HT1080 (cell line): ENCODE measurements at regions not wholly inside any gene's neighbourhood (a gene's known extent, or its start where the extent isn't known, plus 50 kb on each side); places are given as distances from the start of the nearest gene placed in this dataset.
"Not testable (repeated sequence)": the region's sequence is repeated elsewhere in the genome, so short reads cannot be mapped to it uniquely, and the experiment has no call there.

ENCODE experiments used
- DNase-seq: peaks from one replicate; pipeline ENCODE4 v3.0.0-alpha.2; 2015; ENCODE audit warnings: low read depth

- DNase-seq, result no peak
These were observed 407.0 kb upstream of the TOM1L1 start for GRCh38 chr17:54493691-54494090.

- DNase-seq, result no peak
These were observed 405.6 kb upstream of the TOM1L1 start for GRCh38 chr17:54494721-54495715.

DNA sequence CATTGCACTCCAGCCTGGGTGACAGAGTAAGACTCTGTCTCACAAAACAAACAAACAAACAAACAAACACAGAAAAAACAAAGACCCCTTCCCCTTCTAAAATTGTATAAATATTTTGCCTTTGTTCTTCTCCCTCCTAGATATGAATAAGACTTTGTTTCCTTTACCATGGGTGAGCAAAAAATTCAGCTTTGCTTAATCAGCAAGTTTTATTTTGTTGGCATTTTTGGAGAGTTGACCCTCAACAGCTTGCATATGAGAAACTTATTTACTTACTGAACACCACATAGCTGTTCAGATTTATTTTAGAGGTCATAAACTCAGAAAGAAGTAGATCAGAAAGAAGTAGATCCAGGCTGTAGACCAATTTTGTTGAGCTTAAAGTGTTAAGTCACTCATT, 395.2 kb upstream of the TOM1L1 start:
- DNase-seq, result no peak

DNA sequence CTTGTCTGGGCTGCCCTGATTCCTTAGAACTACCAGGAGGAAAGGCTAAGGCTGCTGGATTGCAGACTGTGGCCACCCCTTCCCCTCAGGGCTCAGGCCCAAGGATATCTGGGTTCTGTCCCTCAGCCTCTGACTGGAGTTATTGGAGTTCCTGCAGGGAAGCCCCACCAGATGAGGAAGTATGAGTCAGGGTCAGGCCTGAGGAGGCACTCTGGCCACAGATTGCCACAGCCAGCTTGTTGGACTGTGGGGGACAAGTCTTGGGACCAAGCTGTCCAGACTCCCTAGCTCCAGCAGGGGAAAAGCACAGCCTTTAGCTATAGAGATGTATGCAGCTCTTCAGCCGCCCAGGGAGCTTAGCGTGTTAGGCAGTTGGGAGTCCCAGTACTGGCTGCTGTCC, 381.9 kb upstream of the TOM1L1 start:
- peak; percentile 15 for DNase-seq

- DNase-seq, result no peak
These were observed 379.5 kb upstream of the TOM1L1 start for GRCh38 chr17:54521137-54521536.

DNA sequence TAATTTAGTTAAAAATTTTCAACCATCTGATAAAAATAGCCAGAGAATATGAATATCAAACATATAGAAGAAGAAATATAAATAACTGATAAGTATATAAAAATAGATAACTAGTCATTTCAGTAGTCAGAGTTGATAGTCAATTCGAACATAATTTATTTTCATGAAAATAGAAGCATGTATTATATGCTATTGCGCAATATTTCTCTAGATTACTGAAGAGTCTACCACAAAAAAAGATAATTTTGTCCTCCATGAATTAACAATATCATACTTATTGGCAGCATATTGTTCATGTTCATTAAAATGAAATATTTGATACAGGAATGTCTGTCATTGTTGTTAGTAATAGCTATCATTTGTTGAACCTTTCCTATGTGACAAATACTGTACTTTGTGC, 376.2 kb upstream of the TOM1L1 start:
- no peak for DNase-seq

DNA sequence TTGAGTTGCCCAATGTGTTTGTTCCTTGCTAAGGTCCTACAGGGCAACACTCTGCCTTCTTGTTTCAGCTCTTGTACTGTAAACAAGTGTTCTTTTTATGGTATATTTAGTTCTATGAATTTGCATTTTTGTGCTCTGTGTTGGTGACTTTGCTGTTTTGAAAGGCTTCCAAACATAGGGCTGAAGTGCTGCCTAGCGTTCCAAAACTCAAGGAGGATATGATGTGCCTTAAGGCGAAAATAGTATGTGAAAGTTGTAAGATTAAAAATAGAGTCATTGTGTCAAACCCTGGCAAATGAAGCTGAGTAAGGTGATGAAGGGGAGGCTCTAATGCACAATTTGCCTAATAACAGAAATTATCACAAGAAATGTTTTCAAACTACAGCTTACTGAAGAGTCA, 372.7 kb upstream of the TOM1L1 start:
- no peak for DNase-seq

GRCh38 chr17:54530398-54530797, 370.3 kb upstream of the TOM1L1 start:
- DNase-seq, result no peak

- no peak for DNase-seq
These were observed 364.3 kb upstream of the TOM1L1 start for GRCh38 chr17:54536306-54536705.

GRCh38 chr17:54537656-54538055, 363.0 kb upstream of the TOM1L1 start:
- DNase-seq, result no peak

- DNase-seq, result peak; percentile 1
These were observed 356.4 kb upstream of the TOM1L1 start for GRCh38 chr17:54544249-54544648.

- DNase-seq, result no peak
These were observed 340.8 kb upstream of the TOM1L1 start for GRCh38 chr17:54559883-54560282.

DNA sequence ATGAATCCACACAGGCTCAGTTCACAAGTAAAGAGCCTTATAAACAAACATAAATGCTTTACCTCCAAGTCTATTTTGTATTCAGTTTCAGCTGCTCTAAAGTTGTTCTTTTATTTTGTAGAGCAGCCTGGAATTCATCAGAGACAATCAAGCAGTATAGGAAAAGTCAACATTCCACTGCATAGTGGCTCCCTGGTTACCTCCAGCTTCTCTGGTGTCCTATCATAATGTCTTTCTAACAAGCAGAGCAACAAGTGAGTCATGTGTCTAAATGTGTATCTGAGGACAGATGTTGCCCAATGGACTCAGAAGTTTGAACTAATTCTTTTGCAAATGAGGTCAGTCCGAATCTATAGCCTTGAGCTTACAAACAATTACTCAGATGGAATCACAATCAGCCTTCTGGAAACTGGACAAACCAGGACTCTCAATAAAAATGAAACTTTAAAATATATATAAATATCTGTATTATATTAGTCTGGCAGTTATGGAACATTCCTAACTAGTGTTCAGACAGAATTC, 292.0 kb upstream of the TOM1L1 start:
- no peak for DNase-seq

DNA sequence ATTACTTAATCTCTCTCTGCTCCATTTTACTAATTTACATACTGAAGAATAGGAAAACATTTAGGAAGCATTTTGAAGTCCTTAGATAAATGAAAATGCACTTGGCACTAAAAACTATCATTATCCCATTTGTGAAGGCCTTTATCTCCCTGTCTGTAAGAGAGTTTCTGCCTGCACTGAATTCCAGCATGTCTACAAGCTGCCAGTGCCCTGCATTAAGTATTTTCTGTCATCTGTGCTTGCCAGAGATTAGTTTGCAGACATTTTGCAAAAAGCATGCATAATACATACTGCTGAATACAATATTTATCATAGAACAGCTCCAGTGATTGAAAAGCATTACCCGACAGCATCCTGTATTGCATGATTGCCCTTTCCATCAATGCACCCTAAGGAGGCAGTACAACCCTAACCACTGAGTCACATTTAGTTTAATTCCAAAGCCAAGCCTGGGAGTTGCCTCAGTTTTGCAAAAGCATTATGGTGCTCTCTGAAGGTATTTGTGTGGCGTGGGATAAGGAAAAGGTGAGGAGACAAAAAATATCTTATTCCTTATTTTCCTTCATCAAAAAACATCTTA, 280.2 kb upstream of the TOM1L1 start:
- no peak for DNase-seq

DNA sequence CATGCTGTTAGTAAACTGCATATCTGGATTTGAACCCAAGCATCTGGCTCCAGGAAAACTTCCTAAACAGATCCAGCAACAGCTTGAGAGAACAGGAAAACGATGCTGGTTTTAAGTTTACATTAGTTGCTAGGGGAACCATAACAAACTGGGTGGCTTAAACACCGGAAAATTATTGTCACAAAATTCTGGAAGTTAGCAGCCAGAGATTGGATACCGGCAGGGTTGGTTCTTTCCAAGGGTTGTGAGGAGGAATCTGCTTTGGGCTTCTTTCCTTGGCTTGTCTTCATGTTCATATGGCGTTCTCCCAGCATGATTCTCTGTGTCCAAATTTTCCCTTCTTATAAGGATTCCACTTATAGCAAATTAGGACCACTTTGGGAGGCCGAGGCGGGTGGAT, 276.9 kb upstream of the TOM1L1 start:
- DNase-seq, result no peak

GRCh38 chr17:54626146-54626703, 274.4 kb upstream of the TOM1L1 start:
- no peak for DNase-seq

DNA sequence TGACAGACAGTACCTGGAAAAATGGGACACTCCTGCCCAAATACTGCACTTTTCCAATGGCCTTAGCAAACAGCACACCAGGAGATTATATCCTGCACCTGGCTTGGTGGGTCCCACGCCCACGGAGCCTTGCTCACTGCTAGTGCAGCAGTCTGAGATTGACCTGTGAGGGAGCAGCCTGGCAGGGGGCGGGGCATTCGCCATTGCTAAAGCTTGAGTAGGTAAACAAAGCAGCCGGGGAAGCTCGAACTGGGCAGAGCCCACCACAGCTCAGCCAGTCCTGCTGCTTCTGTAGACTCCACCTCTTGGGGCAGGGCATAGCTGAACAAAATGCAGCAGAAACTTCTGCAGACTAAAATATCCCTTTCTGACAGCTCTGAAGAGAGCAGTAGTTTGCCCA, 261.2 kb upstream of the TOM1L1 start:
- DNase-seq, result not testable (repeated sequence)

GRCh38 chr17:54662978-54663876, 237.4 kb upstream of the TOM1L1 start:
- no peak for DNase-seq

GRCh38 chr17:54666559-54666958, 234.1 kb upstream of the TOM1L1 start:
- no peak for DNase-seq

DNA sequence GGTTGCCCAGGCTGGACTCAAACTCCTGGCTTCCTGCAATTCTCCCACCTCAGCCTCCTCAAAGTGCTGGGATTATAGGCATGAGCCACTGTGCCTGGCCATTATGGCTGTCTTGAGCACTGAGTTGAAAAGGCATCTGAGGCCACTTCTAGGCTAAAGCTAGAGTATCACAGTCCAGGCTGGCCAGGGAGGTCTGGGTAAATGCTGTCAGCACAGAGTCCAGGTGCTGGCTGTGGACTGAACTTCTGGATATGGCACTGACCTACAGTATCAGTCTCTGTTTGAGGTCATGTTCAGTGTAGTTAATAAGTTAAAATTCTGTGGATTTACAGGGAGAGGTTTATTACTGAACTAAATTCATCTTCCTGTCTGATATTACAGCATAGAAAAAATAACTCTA, 222.5 kb upstream of the TOM1L1 start:
- DNase-seq, result no peak

- no peak for DNase-seq
These were observed 220.2 kb upstream of the TOM1L1 start for GRCh38 chr17:54680410-54680809.
